Liver (tissue), 8 donors: ENCODE measurements at regions not wholly inside any gene's neighbourhood (a gene's known extent, or its start where the extent isn't known, plus 50 kb on each side); places are given as distances from the start of the nearest gene placed in this dataset.

ENCODE experiments used
- DNase-seq: peaks from one replicate; pipeline ENCODE4 v3.0.0-alpha.2; 2017; ENCODE audit warnings: low spot score
- H3K27ac ChIP-seq, 2 donors: one replicate each; pipeline ENCODE4 v1.7.0; 2013; ENCODE audit warnings: inconsistent platforms in 2 of 2, low read length in 2 of 2, control low read depth in 1 of 2, low read depth in 1 of 2, mild to moderate bottlenecking in 1 of 2
- H3K27me3 ChIP-seq, 4 donors: one replicate each; pipeline versions ENCODE4 v1.6.1 to v1.7.0; 2013; ENCODE audit warnings: low read length in 3 of 4, inconsistent platforms in 1 of 4, mild to moderate bottlenecking in 1 of 4, moderate library complexity in 1 of 4; ENCODE audit not compliant: control insufficient read depth in 4 of 4, insufficient read depth in 4 of 4
- H3K36me3 ChIP-seq, 4 donors: one replicate each; pipeline versions ENCODE4 v1.6.1 to v1.7.0; 2013; ENCODE audit warnings: low read length in 3 of 4, mild to moderate bottlenecking in 3 of 4, low read depth in 1 of 4, moderate library complexity in 1 of 4; ENCODE audit not compliant: control insufficient read depth in 4 of 4, insufficient read depth in 3 of 4
- H3K4me1 ChIP-seq, 4 donors: one replicate each; pipeline versions ENCODE4 v1.6.1 to v1.7.0; 2013; ENCODE audit warnings: low read length in 3 of 4, mild to moderate bottlenecking in 3 of 4, moderate library complexity in 1 of 4; ENCODE audit not compliant: control insufficient read depth in 4 of 4, insufficient read depth in 4 of 4
- H3K4me3 ChIP-seq, 3 donors: one replicate each; pipeline versions ENCODE4 v1.6.1 to v1.7.0; 2013; ENCODE audit warnings: low read length in 3 of 3, control low read depth in 1 of 3, low read depth in 1 of 3, mild to moderate bottlenecking in 1 of 3
- H3K9ac ChIP-seq, 2 donors: one replicate each; pipeline ENCODE4 v1.7.0; 2013; ENCODE audit warnings: low read length in 2 of 2, mild to moderate bottlenecking in 2 of 2, moderate library complexity in 2 of 2, control low read depth in 1 of 2, low read depth in 1 of 2
- H3K9me3 ChIP-seq, 4 donors: one replicate each; pipeline versions ENCODE4 v1.6.1 to v1.7.0; 2013; ENCODE audit warnings: low read length in 3 of 4; ENCODE audit not compliant: control insufficient read depth in 4 of 4
- ATF3 ChIP-seq: IDR thresholded peaks from 2 replicates; pipeline ENCODE4 v1.6.1; 2016; ENCODE audit warnings: antibody characterized with exemption
- CTCF ChIP-seq: fragments of 150-350 bp; IDR thresholded peaks from 2 replicates; pipeline ENCODE4 v1.5.1; 2017; ENCODE audit warnings: improper control_type of control experiment, low read depth, low read length; ENCODE audit not compliant: missing input control
- EGR1 ChIP-seq, 2 donors: IDR thresholded peaks; 2 replicates each; pipeline ENCODE4 v1.6.1; 2016 to 2018; ENCODE audit warnings: antibody characterized with exemption in 2 of 2, low read depth in 2 of 2
- FOXA1 ChIP-seq: IDR thresholded peaks from 2 replicates; pipeline ENCODE4 v1.6.1; 2016; ENCODE audit warnings: antibody characterized with exemption
- FOXA2 ChIP-seq: IDR thresholded peaks from 2 replicates; pipeline ENCODE4 v1.6.1; 2016; ENCODE audit warnings: antibody characterized with exemption
- GABPA ChIP-seq, 2 donors: IDR thresholded peaks in 1 of 2; conservative IDR thresholded peaks in 1 of 2; 2 replicates each; pipeline ENCODE4 v1.6.1; 2016; ENCODE audit warnings: antibody characterized with exemption in 2 of 2, mild to moderate bottlenecking in 1 of 2, moderate library complexity in 1 of 2
- HNF4A ChIP-seq, 2 donors: conservative IDR thresholded peaks; 2 replicates each; pipeline ENCODE4 v1.6.1; 2016; ENCODE audit warnings: antibody characterized with exemption in 2 of 2, mild to moderate bottlenecking in 2 of 2
- HNF4G ChIP-seq: IDR thresholded peaks from 2 replicates; pipeline ENCODE4 v1.6.1; 2016; ENCODE audit warnings: antibody characterized with exemption
- JUND ChIP-seq, 2 donors: IDR thresholded peaks; 2 replicates each; pipeline ENCODE4 v1.6.1; 2016; ENCODE audit warnings: antibody characterized with exemption in 2 of 2
- NR2F2 ChIP-seq: IDR thresholded peaks from 2 replicates; pipeline ENCODE4 v1.6.1; 2016; ENCODE audit warnings: antibody characterized with exemption
- RAD21 ChIP-seq, 2 donors: IDR thresholded peaks; 2 replicates each; pipeline ENCODE4 v1.6.1; 2016; ENCODE audit warnings: antibody characterized with exemption in 2 of 2, mild to moderate bottlenecking in 2 of 2
- RXRA ChIP-seq, 2 donors: IDR thresholded peaks; 2 replicates each; pipeline ENCODE4 v1.6.1; 2017 to 2018; ENCODE audit warnings: antibody characterized with exemption in 2 of 2, mild to moderate bottlenecking in 1 of 2
- SP1 ChIP-seq: IDR thresholded peaks from 2 replicates; pipeline ENCODE4 v1.6.1; 2018; ENCODE audit warnings: antibody characterized with exemption, mild to moderate bottlenecking
- TAF1 ChIP-seq: conservative IDR thresholded peaks from 2 replicates; pipeline ENCODE4 v1.6.1; 2016; ENCODE audit warnings: antibody characterized with exemption, mild to moderate bottlenecking
- YY1 ChIP-seq: IDR thresholded peaks from 2 replicates; pipeline ENCODE4 v1.6.1; 2016; ENCODE audit warnings: antibody characterized with exemption, mild to moderate bottlenecking
- ZBTB33 ChIP-seq: IDR thresholded peaks from 2 replicates; pipeline ENCODE4 v1.6.1; 2016; ENCODE audit warnings: antibody characterized with exemption
- WGBS: extraction: QIAGEN DNeasy Blood & Tissue Kit; methylation state at CpG from one replicate; pipeline ENCODE4 v1.1.7; 2013; 5-methylcytosine and 5-hydroxymethylcytosine counted together
- TF ChIP-seq, protein P1 (sequence below): IDR thresholded peaks from 2 replicates; pipeline ENCODE4 v1.6.1; 2016; ENCODE audit warnings: antibody characterized with exemption
- TF ChIP-seq, protein P2 (sequence below): IDR thresholded peaks from 2 replicates; pipeline ENCODE4 v1.6.1; 2016; ENCODE audit warnings: antibody characterized with exemption, mild to moderate bottlenecking
- donor health status: healthy.
- donor health status: healthy.
- donor health status: healthy.
- donor health status: healthy.
- donor health status: healthy.

- Histone ChIP-seq H3K9ac (no peak overlapping the region), H3K36me3 (no peaks in the 10 kb centered on the region), H3K4me1 (no peaks in the 10 kb centered on the region), H3K9me3 (no peaks in the 10 kb centered on the region), H3K27me3 (peaks cover 0 to 2% (median 0%) of the 10 kb centered on the region in 4 donors), H3K27ac (no peak overlapping the region), H3K4me3 (no peak overlapping the region)
- no peak for DNase-seq
- no peak for TF ChIP-seq FOXA2
- no peak for TF ChIP-seq RXRA (IDR thresholded peaks at IDR 0.05)
- TF ChIP-seq CTCF = no peak
- TF ChIP-seq, protein P1, sequence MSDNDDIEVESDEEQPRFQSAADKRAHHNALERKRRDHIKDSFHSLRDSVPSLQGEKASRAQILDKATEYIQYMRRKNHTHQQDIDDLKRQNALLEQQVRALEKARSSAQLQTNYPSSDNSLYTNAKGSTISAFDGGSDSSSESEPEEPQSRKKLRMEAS = no peak
- TF ChIP-seq FOXA1 = no peak
- no peak for TF ChIP-seq NR2F2
- no peak for TF ChIP-seq HNF4A (conservative IDR thresholded peaks at IDR 0.05)
- no peak for TF ChIP-seq HNF4G
- no peak for TF ChIP-seq YY1
- TF ChIP-seq ATF3 = no peak
- TF ChIP-seq SP1 = no peak
- no peak for TF ChIP-seq EGR1 (IDR thresholded peaks at IDR 0.05; ENCODE audit: low read depth in 2 of 2)
- no peak for TF ChIP-seq ZBTB33
- no peak for TF ChIP-seq JUND (IDR thresholded peaks at IDR 0.05)
- TF ChIP-seq RAD21 (IDR thresholded peaks at IDR 0.05) = no peak
- TF ChIP-seq GABPA (IDR thresholded peaks at IDR 0.05 in 1 of 2, conservative IDR thresholded peaks at IDR 0.05 in 1 of 2) = no peak
- no peak for TF ChIP-seq TAF1
- TF ChIP-seq, protein P2, sequence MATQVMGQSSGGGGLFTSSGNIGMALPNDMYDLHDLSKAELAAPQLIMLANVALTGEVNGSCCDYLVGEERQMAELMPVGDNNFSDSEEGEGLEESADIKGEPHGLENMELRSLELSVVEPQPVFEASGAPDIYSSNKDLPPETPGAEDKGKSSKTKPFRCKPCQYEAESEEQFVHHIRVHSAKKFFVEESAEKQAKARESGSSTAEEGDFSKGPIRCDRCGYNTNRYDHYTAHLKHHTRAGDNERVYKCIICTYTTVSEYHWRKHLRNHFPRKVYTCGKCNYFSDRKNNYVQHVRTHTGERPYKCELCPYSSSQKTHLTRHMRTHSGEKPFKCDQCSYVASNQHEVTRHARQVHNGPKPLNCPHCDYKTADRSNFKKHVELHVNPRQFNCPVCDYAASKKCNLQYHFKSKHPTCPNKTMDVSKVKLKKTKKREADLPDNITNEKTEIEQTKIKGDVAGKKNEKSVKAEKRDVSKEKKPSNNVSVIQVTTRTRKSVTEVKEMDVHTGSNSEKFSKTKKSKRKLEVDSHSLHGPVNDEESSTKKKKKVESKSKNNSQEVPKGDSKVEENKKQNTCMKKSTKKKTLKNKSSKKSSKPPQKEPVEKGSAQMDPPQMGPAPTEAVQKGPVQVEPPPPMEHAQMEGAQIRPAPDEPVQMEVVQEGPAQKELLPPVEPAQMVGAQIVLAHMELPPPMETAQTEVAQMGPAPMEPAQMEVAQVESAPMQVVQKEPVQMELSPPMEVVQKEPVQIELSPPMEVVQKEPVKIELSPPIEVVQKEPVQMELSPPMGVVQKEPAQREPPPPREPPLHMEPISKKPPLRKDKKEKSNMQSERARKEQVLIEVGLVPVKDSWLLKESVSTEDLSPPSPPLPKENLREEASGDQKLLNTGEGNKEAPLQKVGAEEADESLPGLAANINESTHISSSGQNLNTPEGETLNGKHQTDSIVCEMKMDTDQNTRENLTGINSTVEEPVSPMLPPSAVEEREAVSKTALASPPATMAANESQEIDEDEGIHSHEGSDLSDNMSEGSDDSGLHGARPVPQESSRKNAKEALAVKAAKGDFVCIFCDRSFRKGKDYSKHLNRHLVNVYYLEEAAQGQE = no peak
- WGBS = 77% methylated on average over 2 of the region's 2 CpGs
These were observed 273.4 kb downstream of the RASSF9 start for GRCh38 chr12:85562765-85563164.
